ENCODE measurements at regions not wholly inside any gene's neighbourhood (a gene's known extent, or its start where the extent isn't known, plus 50 kb on each side); places are given as distances from the start of the nearest gene placed in this dataset.
"Not testable (repeated sequence)": the region's sequence is repeated elsewhere in the genome, so short reads cannot be mapped to it uniquely, and the experiment has no call there.

DNA sequence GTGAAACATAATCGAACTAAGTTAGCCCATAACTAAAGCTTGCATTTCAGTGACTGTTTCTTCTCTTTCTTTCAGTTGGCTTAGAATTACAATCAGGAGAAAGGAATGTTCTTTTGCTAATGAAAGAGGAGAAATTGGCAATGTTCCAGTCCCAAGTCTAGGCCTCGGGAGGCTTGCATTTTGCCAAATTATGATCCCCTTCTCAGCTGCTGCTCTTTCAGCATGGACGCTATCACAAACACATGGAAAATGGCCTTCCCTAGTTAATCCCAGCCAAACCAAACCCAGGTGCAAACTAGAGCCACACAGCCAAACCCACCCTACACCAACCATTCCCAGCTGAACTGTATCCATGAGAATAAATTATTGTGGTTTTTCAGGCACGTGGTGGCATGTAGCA lies 605.2 kb upstream of the LRRTM4 start:
- Histone ChIP-seq H3K36me3 (ENCODE audit: control insufficient read depth in 3 of 3, insufficient read depth in 2 of 3, low read depth in 1 of 3, low read length in 3 of 3) (no peaks in the 10 kb centered on the region), H3K4me1 (ENCODE audit: control insufficient read depth in 3 of 3, insufficient read depth in 2 of 3, low read depth in 1 of 3, low read length in 2 of 3) (no peaks in the 10 kb centered on the region), H3K9me3 (ENCODE audit: control insufficient read depth in 2 of 2, insufficient read depth in 1 of 2, low read depth in 1 of 2, low read length in 1 of 2) (no peaks in the 10 kb centered on the region), H3K4me3 (ENCODE audit: low read depth in 1 of 3, low read length in 3 of 3) (no peak overlapping the region), H3K27me3 (ENCODE audit: control insufficient read depth in 3 of 3, insufficient read depth in 3 of 3, low read length in 3 of 3) (no peaks in the 10 kb centered on the region), H3K27ac (ENCODE audit: low read depth in 1 of 3, low read length in 2 of 3) (no peak overlapping the region)
- DNase-seq, result no peak
- WGBS, 3 donors, result 56 to 70% (median 56%) methylated on average over 4 of the region's 4 CpGs
- no peak for FAIRE-seq

DNA sequence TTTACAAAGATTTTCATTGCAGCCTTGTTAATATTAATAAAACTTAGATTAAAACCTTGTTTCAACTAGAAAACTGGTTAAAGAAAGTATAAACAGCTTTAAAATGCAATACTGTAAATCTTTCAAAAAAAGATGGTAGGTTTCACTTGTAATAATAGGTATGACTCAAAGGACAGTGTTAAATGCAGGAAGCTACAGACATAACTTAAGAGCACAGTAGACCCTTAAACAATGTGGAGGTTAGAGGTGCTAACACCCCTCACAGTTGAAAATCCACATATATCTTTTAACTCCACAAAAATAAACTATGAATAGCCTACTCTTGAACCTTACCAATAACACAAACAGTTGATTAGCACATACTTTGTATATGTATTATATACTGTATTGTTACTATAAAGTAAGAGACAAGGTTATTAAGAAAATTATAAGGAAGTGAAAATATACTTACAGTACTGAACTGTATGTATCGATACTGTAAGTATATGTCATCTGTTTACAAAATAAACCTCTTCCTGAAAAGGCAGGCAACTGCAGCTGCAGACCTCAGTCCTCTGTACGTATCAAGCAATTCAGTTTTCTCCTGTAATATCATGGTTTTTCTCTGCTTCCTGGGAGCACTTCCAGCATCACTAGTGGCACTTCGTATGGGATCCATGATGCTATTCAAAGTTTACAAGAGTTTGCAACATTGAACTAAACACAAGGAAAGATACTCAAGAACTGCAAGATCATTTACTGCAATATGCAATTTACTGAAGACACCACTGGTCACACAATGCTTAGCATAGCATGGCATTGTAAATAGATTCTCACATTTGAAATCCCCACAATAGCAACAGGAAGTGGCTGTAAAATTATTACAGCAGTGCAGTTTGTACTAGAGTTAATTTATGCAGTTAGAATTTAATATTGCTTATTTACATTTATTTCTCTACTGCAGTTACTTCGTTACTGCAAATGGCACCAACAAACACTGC lies 610.5 kb upstream of the LRRTM4 start:
- Histone ChIP-seq H3K9me3 (ENCODE audit: control insufficient read depth in 2 of 2, insufficient read depth in 1 of 2, low read depth in 1 of 2, low read length in 1 of 2) (no peaks in the 10 kb centered on the region), H3K27me3 (ENCODE audit: control insufficient read depth in 3 of 3, insufficient read depth in 3 of 3, low read length in 3 of 3) (no peaks in the 10 kb centered on the region), H3K36me3 (ENCODE audit: control insufficient read depth in 3 of 3, insufficient read depth in 2 of 3, low read depth in 1 of 3, low read length in 3 of 3) (no peaks in the 10 kb centered on the region), H3K4me1 (ENCODE audit: control insufficient read depth in 3 of 3, insufficient read depth in 2 of 3, low read depth in 1 of 3, low read length in 2 of 3) (no peaks in the 10 kb centered on the region), H3K27ac (ENCODE audit: low read depth in 1 of 3, low read length in 2 of 3) (no peak overlapping the region), H3K4me3 (ENCODE audit: low read depth in 1 of 3, low read length in 3 of 3) (no peak overlapping the region)
- no peak for DNase-seq
- 59 to 69% (median 68%) methylated on average over 4 of the region's 4 CpGs for WGBS, 3 donors
- no peak for FAIRE-seq

GRCh38 chr2:78145395-78145996 lies 623.3 kb upstream of the LRRTM4 start:
- H3K4me3 ChIP-seq (ENCODE audit: low read depth in 1 of 3, low read length in 3 of 3), result no peak overlapping the region
- DNase-seq, result no peak
- H3K36me3 ChIP-seq (ENCODE audit: control insufficient read depth in 3 of 3, insufficient read depth in 2 of 3, low read depth in 1 of 3, low read length in 3 of 3), result no peaks in the 10 kb centered on the region
- FAIRE-seq, result no peak
- H3K27me3 ChIP-seq (ENCODE audit: control insufficient read depth in 3 of 3, insufficient read depth in 3 of 3, low read length in 3 of 3), result no peaks in the 10 kb centered on the region
- no peaks in the 10 kb centered on the region for H3K4me1 ChIP-seq (ENCODE audit: control insufficient read depth in 3 of 3, insufficient read depth in 2 of 3, low read depth in 1 of 3, low read length in 2 of 3)
- H3K9me3 ChIP-seq (ENCODE audit: control insufficient read depth in 2 of 2, insufficient read depth in 1 of 2, low read depth in 1 of 2, low read length in 1 of 2), result peaks cover 0 to 7% of the 10 kb centered on the region in 2 donors
- WGBS, 3 donors, result 85 to 86% (median 86%) methylated on average over 8 to 9 of the region's 9 CpGs
- H3K27ac ChIP-seq (ENCODE audit: low read depth in 1 of 3, low read length in 2 of 3), result no peak overlapping the region

GRCh38 chr2:78145997-78146722 lies 624.0 kb upstream of the LRRTM4 start:
- Histone ChIP-seq H3K9me3 (ENCODE audit: control insufficient read depth in 2 of 2, insufficient read depth in 1 of 2, low read depth in 1 of 2, low read length in 1 of 2) (peaks cover 0 to 7% of the 10 kb centered on the region in 2 donors), H3K36me3 (ENCODE audit: control insufficient read depth in 3 of 3, insufficient read depth in 2 of 3, low read depth in 1 of 3, low read length in 3 of 3) (no peaks in the 10 kb centered on the region), H3K4me1 (ENCODE audit: control insufficient read depth in 3 of 3, insufficient read depth in 2 of 3, low read depth in 1 of 3, low read length in 2 of 3) (no peaks in the 10 kb centered on the region), H3K4me3 (ENCODE audit: low read depth in 1 of 3, low read length in 3 of 3) (no peak overlapping the region), H3K27me3 (ENCODE audit: control insufficient read depth in 3 of 3, insufficient read depth in 3 of 3, low read length in 3 of 3) (no peaks in the 10 kb centered on the region), H3K27ac (ENCODE audit: low read depth in 1 of 3, low read length in 2 of 3) (no peak overlapping the region)
- WGBS, 3 donors, result 82 to 91% (median 89%) methylated on average over 9 of the region's 9 CpGs
- DNase-seq (no peak), FAIRE-seq (no peak)

DNA sequence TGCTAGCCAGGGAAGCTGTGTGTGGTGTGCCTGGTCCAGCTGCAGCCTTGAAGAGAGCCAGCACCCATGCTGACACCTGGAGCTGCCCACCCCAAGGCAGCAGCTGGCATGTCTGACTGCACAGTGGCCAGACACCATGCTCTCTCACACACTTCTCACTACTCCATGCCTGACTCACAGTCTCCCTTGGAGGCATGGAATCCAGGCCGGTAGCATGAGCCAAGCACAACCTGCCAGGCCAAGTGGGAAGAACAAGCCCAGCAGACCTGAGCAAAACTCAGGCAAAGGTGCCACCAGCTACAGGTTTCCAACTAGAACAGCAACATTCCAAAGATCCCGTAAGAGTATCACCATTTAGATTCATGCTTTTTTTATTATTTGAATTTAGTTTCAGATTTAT lies 625.3 kb upstream of the LRRTM4 start:
- Histone ChIP-seq H3K4me1 (ENCODE audit: control insufficient read depth in 3 of 3, insufficient read depth in 2 of 3, low read depth in 1 of 3, low read length in 2 of 3) (no peaks in the 10 kb centered on the region), H3K27me3 (ENCODE audit: control insufficient read depth in 3 of 3, insufficient read depth in 3 of 3, low read length in 3 of 3) (no peaks in the 10 kb centered on the region), H3K4me3 (ENCODE audit: low read depth in 1 of 3, low read length in 3 of 3) (no peak overlapping the region), H3K36me3 (ENCODE audit: control insufficient read depth in 3 of 3, insufficient read depth in 2 of 3, low read depth in 1 of 3, low read length in 3 of 3) (no peaks in the 10 kb centered on the region), H3K9me3 (ENCODE audit: control insufficient read depth in 2 of 2, insufficient read depth in 1 of 2, low read depth in 1 of 2, low read length in 1 of 2) (peaks cover 0 to 7% of the 10 kb centered on the region in 2 donors), H3K27ac (ENCODE audit: low read depth in 1 of 3, low read length in 2 of 3) (no peak overlapping the region)
- DNase-seq (no peak), FAIRE-seq (no peak)
- WGBS, 3 donors, result 81 to 89% (median 87%) methylated on average over 2 of the region's 2 CpGs

DNA sequence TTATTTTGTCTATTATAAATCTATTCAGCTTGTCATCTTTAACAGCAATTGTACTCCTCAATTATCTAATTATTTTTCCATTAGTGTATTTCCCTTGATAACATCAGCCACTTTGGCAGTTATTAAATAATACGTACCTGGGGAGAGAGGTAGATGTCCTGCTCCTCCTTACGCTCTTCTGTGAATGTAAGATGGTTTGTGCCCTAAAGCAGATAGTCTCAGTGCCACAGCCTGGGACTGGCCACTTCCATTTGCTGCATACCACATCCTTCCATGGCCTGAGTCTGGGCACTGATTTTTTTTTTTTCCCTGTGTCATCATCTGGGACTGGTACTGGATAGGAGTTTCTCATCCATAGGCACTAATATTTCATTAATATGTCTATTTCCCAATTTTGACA lies 632.4 kb upstream of the LRRTM4 start:
- no peak overlapping the region for H3K4me3 ChIP-seq (ENCODE audit: low read depth in 1 of 3, low read length in 3 of 3)
- WGBS, 3 donors, result 67 to 86% (median 69%) methylated on average over 2 of the region's 2 CpGs

DNA sequence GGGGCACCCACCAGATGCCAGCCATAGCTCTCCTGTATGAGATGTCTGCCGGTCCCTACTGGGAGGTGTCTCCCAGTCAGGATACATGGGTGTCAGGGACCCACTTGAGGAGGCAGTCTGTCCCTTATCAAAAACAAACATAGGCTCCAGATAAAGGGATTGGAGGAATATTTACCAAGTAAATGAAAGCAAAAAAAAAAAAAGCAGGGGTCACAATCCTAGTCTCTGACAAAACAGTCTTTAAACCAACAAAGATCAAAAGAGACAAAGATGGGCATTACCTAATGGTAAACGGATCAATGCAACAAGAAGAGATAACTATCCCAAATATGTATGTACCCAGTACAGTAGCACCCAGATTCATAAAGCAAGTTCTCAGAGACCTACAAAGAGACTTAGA lies 640.0 kb upstream of the LRRTM4 start:
- no peak for FAIRE-seq

More for the DNA sequence above, 632.4 kb upstream of the LRRTM4 start:
- Histone ChIP-seq H3K9me3 (ENCODE audit: control insufficient read depth in 2 of 2, insufficient read depth in 1 of 2, low read depth in 1 of 2, low read length in 1 of 2) (no peaks in the 10 kb centered on the region), H3K27me3 (ENCODE audit: control insufficient read depth in 3 of 3, insufficient read depth in 3 of 3, low read length in 3 of 3) (no peaks in the 10 kb centered on the region), H3K4me1 (ENCODE audit: control insufficient read depth in 3 of 3, insufficient read depth in 2 of 3, low read depth in 1 of 3, low read length in 2 of 3) (no peaks in the 10 kb centered on the region), H3K27ac (ENCODE audit: low read depth in 1 of 3, low read length in 2 of 3) (no peak overlapping the region), H3K36me3 (ENCODE audit: control insufficient read depth in 3 of 3, insufficient read depth in 2 of 3, low read depth in 1 of 3, low read length in 3 of 3) (no peaks in the 10 kb centered on the region)
- DNase-seq, result no peak
- FAIRE-seq, result no peak

GRCh38 chr2:78172157-78172556 lies 650.0 kb upstream of the LRRTM4 start:
- H3K27me3 ChIP-seq (ENCODE audit: control insufficient read depth in 3 of 3, insufficient read depth in 3 of 3, low read length in 3 of 3); H3K4me1 ChIP-seq (ENCODE audit: control insufficient read depth in 3 of 3, insufficient read depth in 2 of 3, low read depth in 1 of 3, low read length in 2 of 3); DNase-seq; H3K27ac ChIP-seq (ENCODE audit: low read depth in 1 of 3, low read length in 2 of 3); H3K4me3 ChIP-seq (ENCODE audit: low read depth in 1 of 3, low read length in 3 of 3); H3K36me3 ChIP-seq (ENCODE audit: control insufficient read depth in 3 of 3, insufficient read depth in 2 of 3, low read depth in 1 of 3, low read length in 3 of 3); H3K9me3 ChIP-seq (ENCODE audit: control insufficient read depth in 2 of 2, insufficient read depth in 1 of 2, low read depth in 1 of 2, low read length in 1 of 2); FAIRE-seq: not testable (repeated sequence)
- WGBS, 3 donors, result 92 to 94% (median 94%) methylated on average over 7 to 9 of the region's 9 CpGs

More for the DNA sequence above, 640.0 kb upstream of the LRRTM4 start:
- Histone ChIP-seq H3K36me3 (ENCODE audit: control insufficient read depth in 3 of 3, insufficient read depth in 2 of 3, low read depth in 1 of 3, low read length in 3 of 3) (no peaks in the 10 kb centered on the region), H3K27me3 (ENCODE audit: control insufficient read depth in 3 of 3, insufficient read depth in 3 of 3, low read length in 3 of 3) (no peaks in the 10 kb centered on the region), H3K4me1 (ENCODE audit: control insufficient read depth in 3 of 3, insufficient read depth in 2 of 3, low read depth in 1 of 3, low read length in 2 of 3) (no peaks in the 10 kb centered on the region), H3K27ac (ENCODE audit: low read depth in 1 of 3, low read length in 2 of 3) (no peak overlapping the region), H3K9me3 (ENCODE audit: control insufficient read depth in 2 of 2, insufficient read depth in 1 of 2, low read depth in 1 of 2, low read length in 1 of 2) (peaks cover 0 to 3% of the 10 kb centered on the region in 2 donors), H3K4me3 (ENCODE audit: low read depth in 1 of 3, low read length in 3 of 3) (no peak overlapping the region)
- DNase-seq, result no peak
- WGBS, 3 donors, result 25 to 69% (median 58%) methylated on average over 2 of the region's 2 CpGs

Measured in small intestine (tissue), 7 donors.